ENCODE measurements at regions not wholly inside any gene's neighbourhood (a gene's known extent, or its start where the extent isn't known, plus 50 kb on each side); places are given as distances from the start of the nearest gene placed in this dataset.

- Histone ChIP-seq H3K4me1 (no peaks in the 10 kb centered on the region), H3K36me3 (no peaks in the 10 kb centered on the region), H3K27ac (no peak overlapping the region), H3K4me3 (no peak overlapping the region), H3K9me3 (no peaks in the 10 kb centered on the region), H3K27me3 (no peaks in the 10 kb centered on the region)
- TF ChIP-seq CTCF (IDR thresholded peaks at IDR 0.05), result no peak
- intact Hi-C loops (cut with DNase I), result loop anchor here (5.0 to 10.0 kb wide), 2 partner anchors 621 to 1041 kb away; partner anchors contain the start of gene DHRS7
- no peak for DNase-seq (ENCODE audit: low spot score in 2 of 2)
These were observed 64.9 kb upstream of the DAAM1 start for GRCh38 chr14:59123531-59123930.

GRCh38 chr14:59123975-59124374, 64.5 kb upstream of the DAAM1 start:
- Histone ChIP-seq H3K4me3 (no peak overlapping the region), H3K27ac (no peak overlapping the region), H3K27me3 (no peaks in the 10 kb centered on the region), H3K36me3 (no peaks in the 10 kb centered on the region), H3K4me1 (no peaks in the 10 kb centered on the region), H3K9me3 (no peaks in the 10 kb centered on the region)
- no peak for DNase-seq (ENCODE audit: low spot score in 2 of 2)
- intact Hi-C loops (cut with DNase I), result loop anchor here (5.0 to 10.0 kb wide), 2 partner anchors 622 to 1041 kb away; partner anchors contain the start of gene DHRS7
- peak in 1 of 3 experiments; percentile 28 for TF ChIP-seq CTCF (IDR thresholded peaks at IDR 0.05)

DNA sequence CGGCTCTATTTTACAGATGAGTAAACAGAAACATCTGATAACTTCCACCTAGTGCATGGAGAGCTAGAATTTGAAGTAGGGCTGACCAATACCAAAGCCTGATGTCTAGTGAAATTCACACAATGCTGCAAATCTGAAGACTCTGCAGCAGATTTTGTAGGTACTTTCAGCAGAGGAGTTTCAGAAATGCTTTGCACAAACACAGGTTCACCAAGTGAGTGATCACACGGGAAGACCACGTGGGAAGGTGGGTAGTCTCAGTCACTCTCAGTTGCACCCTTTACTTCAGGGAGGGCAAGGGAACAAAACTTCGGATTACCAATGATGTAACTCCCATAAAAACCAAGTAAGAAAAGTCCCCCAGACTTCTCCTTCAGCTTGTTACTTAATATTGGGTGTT, 63.3 kb upstream of the DAAM1 start:
- Histone ChIP-seq H3K9me3 (no peaks in the 10 kb centered on the region), H3K4me3 (no peak overlapping the region), H3K27me3 (no peaks in the 10 kb centered on the region), H3K4me1 (no peaks in the 10 kb centered on the region), H3K27ac (no peak overlapping the region), H3K36me3 (no peaks in the 10 kb centered on the region)
- intact Hi-C loops (cut with DNase I), result loop anchor here (5.0 to 10.0 kb wide), 2 partner anchors 488 to 1040 kb away; partner anchors contain the start of genes DACT1 and DHRS7
- no peak for TF ChIP-seq CTCF (IDR thresholded peaks at IDR 0.05)
- DNase-seq (ENCODE audit: low spot score in 2 of 2), result no peak

- H3K4me3 ChIP-seq, result no peak overlapping the region
- no peaks in the 10 kb centered on the region for H3K36me3 ChIP-seq
- no peak for DNase-seq (ENCODE audit: low spot score in 2 of 2)
- no peaks in the 10 kb centered on the region for H3K9me3 ChIP-seq
- H3K27ac ChIP-seq, result no peak overlapping the region
- intact Hi-C loops (cut with DNase I), result loop anchor here (1.0 to 10.0 kb wide), 5 partner anchors 62 to 1038 kb away; partner anchors contain the start of genes CCDC175, DAAM1, DACT1 and DHRS7
- no peaks in the 10 kb centered on the region for H3K4me1 ChIP-seq
- H3K27me3 ChIP-seq, result no peaks in the 10 kb centered on the region
- TF ChIP-seq CTCF (IDR thresholded peaks at IDR 0.05), result peak; percentile 77 to 81 (median 78)
These were observed 61.6 kb upstream of the DAAM1 start for GRCh38 chr14:59126714-59127436.

DNA sequence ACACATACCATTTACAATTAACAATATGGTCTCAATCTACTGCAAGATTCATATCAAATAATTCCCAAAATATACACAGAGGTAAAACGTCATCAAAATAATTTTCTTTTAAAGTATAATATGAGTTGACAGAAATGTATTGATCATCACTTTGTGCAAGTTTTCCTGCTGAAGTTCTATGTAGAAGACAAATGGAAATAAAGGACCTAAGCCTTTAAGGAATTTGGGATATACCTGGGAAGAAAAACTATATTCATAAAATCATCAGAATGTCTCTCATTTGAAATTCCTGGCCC, 61.1 kb upstream of the DAAM1 start:
- no peaks in the 10 kb centered on the region for H3K9me3 ChIP-seq
- no peak for TF ChIP-seq CTCF (IDR thresholded peaks at IDR 0.05)
- H3K4me3 ChIP-seq, result no peak overlapping the region
- H3K4me1 ChIP-seq, result no peaks in the 10 kb centered on the region
- intact Hi-C loops (cut with DNase I), result loop anchor here (1.0 to 10.0 kb wide), 5 partner anchors 61 to 1037 kb away; partner anchors contain the start of genes CCDC175, DAAM1, DACT1 and DHRS7
- no peak overlapping the region for H3K27ac ChIP-seq
- no peaks in the 10 kb centered on the region for H3K27me3 ChIP-seq
- no peak for DNase-seq (ENCODE audit: low spot score in 2 of 2)
- no peaks in the 10 kb centered on the region for H3K36me3 ChIP-seq
